ENCODE measurements at regions not wholly inside any gene's neighbourhood (a gene's known extent, or its start where the extent isn't known, plus 50 kb on each side); places are given as distances from the start of the nearest gene placed in this dataset.

- no peak for DNase-seq (ENCODE audit: extremely low read depth, low read depth)
These were observed 210.1 kb upstream of the TNRC6C start for GRCh38 chr17:77748436-77748835.

DNA sequence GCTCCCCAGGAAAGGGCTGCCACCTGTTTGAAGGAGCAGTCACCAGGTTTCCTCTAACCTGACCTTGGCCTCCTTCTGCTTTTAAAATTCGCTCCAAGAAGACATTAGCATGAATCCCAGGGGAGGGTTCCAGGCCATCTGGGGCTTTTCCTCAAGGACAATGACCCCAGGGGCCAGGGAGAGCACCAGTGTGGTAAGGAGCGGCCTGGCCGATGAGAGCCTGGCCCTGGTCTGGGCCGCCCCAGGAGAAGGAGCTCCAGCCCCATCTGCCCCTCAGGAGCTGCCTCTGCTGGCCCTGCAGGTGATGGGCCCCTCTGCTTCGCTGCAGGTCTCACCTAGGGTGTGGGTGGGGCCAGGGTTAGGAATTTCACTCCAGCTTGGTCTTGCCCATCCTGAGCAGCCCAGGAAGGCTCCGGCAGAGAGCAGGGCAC, 209.2 kb upstream of the TNRC6C start:
- no peak for TF ChIP-seq CTCF (IDR thresholded peaks at IDR 0.05; ENCODE audit: low read depth, low read length)
- DNase-seq (ENCODE audit: extremely low read depth, low read depth): no peak

More at GRCh38 chr17:77748436-77748835, 210.1 kb upstream of the TNRC6C start:
- no peak for TF ChIP-seq CTCF (IDR thresholded peaks at IDR 0.05; ENCODE audit: low read depth, low read length)

GRCh38 chr17:77749989-77750388, 208.5 kb upstream of the TNRC6C start:
- no peak for DNase-seq (ENCODE audit: extremely low read depth, low read depth)
- TF ChIP-seq CTCF (IDR thresholded peaks at IDR 0.05; ENCODE audit: low read depth, low read length): no peak

- no peak for TF ChIP-seq CTCF (IDR thresholded peaks at IDR 0.05; ENCODE audit: low read depth, low read length)
- DNase-seq (ENCODE audit: extremely low read depth, low read depth): no peak
These were observed 208.0 kb upstream of the TNRC6C start for GRCh38 chr17:77750427-77751043.

DNA sequence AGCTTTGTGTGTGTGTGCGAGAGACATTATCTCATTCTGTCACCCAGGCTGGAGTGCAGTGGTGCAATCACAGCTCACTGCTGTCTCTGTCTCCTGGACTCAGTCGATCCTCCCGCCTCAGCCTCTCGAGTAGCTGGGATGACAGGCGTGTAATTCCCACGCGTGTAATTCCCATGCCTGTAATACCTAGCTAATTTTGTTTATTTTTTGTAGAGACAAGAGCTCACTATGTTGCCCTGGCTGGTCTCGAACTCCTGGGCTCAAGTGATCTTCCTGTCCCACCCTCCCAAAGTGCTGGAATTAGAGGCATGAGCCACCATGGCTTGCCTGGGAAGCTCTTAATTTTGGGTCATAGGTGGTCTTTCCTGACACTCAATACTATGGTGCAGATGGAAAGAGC, 205.3 kb upstream of the TNRC6C start:
- TF ChIP-seq CTCF (IDR thresholded peaks at IDR 0.05; ENCODE audit: low read depth, low read length): no peak
- DNase-seq (ENCODE audit: extremely low read depth, low read depth): no peak

DNA sequence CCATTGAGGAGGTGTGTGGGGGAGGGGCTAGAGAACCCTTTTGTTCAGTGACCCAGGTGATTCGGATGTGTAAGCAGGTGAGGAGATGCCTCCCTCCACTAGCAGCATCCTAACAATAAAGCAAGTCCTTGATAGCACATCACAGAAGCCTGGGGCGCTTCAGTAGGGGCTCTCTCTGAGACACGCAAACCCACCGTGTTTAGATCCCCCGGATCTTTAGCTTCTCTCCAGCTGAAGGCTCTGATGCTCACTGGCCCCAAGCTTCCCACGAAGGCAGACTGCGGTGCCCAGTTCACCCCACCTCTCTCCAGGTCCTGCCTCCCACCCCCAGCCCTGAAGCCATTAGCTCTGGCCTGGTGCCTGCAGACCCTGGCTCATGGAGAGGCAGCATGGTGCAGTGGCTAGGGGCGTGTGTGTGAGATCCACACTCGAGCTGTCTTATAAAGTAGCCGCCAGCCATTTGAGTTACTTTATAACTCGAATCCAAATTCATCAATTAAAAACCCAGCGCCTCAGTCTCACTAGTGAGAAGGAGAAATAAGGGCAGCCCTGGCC, 204.7 kb upstream of the TNRC6C start:
- TF ChIP-seq CTCF (IDR thresholded peaks at IDR 0.05; ENCODE audit: low read depth, low read length): no peak
- DNase-seq (ENCODE audit: extremely low read depth, low read depth): no peak

- no peak for TF ChIP-seq CTCF (IDR thresholded peaks at IDR 0.05; ENCODE audit: low read depth, low read length)
These were observed 203.5 kb upstream of the TNRC6C start for GRCh38 chr17:77754956-77755355.

More at GRCh38 chr17:77754956-77755355, 203.5 kb upstream of the TNRC6C start:
- no peak for DNase-seq (ENCODE audit: extremely low read depth, low read depth)

All from AG09319 (cell line).